NCI-H345 (cell line): ENCODE measurements at regions not wholly inside any gene's neighbourhood (a gene's known extent, or its start where the extent isn't known, plus 50 kb on each side); places are given as distances from the start of the nearest gene placed in this dataset.

ENCODE experiments used
- DNase-seq: peaks from one replicate; lab custom pipeline; 2025; lab: John Stamatoyannopoulos, UW

DNA sequence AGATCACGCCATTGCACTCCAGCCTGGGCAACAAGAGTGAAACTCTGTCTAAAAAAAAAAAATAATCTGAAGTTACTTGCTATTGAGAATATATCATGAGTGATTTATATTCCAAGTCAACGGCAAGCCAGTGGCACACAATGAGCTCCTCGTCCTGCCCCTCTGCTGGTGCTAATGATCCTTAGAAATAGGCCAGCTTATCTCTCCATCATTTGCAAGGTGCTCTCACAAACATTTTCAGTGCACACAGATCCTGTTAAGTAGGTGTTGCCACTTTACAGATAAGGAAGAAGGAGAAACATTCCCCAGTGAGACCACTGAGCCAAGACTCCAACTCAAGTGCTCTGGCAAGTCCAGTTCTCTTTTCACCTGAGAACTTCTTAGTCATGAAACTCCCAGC, 91.3 kb upstream of the GPR45 start:
- no peak for DNase-seq

DNA sequence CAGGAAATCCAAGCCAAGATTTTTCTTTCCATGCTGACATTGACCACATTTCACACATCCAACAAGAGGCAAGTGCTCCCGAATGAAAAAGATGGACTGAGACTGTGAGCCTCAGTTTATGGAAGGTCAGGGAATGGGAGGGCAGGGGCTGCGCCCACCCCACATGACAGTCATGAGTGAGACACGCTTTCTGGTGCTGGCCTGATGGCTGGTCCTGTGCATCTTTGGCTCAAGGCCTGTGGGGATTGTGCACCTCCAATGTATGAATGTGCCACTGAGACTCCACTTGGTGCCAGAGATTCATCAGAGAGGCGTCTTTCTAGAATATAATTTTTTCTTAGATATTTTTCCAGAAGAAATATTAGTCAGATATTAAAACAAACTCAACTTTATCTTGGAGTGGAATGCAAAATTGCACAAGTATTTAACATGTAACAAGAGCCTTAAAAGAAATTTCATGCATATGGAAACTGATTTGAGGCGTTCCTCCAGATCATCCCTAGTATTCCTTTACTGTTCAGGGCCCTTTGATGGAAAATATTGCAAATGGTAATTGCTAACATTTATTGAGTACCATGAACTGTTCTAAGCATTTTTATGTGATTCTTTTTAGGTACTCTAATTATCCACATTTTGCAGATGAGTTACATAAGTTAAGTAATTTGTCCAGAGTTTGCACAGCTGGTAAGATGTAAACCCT, 87.3 kb upstream of the GPR45 start:
- DNase-seq: no peak

DNA sequence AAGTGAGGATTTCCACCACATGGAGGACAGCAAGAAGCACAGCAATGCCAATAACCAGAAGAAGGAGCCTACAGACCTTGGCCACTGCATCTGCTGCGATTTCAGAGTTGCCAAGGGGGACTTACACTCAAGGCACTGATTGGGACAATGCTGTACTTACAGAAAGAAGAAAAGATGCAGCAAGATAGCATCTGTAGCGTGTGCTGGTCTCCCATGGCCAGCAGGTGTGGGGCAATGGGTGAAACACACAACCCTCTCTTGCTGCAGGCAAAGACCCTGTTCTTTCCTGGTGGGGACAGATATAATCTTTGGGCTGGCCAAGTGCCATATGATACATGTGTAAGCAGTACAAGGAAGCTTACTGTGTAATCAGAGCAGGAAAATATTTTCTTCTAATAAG, 85.4 kb upstream of the GPR45 start:
- DNase-seq: no peak

DNA sequence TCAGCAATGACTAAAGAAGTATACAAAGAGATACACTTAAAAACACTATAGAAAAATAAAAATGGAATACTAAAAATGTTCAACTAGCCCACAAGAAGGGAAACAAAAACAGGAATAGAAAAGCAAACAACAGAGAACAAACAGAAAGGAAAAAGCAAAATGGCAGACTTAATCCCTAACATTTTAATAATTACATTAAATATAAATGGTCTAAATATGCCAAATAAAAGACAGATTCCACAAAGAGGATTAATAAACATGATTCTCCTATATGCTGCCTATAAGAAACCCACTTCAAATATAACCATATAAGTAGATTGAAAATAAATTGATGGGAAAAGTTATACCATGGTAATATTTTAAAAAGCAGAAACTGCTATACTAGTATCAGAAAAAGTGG, 83.5 kb upstream of the GPR45 start:
- no peak for DNase-seq

DNA sequence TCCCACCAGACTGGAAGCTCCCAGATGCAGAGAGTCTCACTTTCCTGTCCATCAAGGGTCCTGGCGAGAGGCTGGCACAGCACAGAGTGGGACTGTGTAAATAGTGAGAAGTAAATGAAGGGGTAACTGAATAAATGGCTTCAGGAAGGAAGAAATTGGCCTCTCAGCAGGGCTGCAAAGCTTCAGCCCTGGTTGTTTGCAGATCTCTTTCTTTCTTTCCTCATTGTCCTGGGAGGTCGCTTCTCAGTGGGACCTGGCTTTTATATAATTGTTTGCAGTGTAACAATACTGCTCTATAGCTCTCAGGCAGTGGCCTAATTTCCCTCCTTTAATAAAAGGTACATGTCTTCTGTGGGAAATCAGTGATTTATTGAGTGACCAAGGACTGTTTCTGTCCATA, 74.9 kb upstream of the GPR45 start:
- DNase-seq: no peak

DNA sequence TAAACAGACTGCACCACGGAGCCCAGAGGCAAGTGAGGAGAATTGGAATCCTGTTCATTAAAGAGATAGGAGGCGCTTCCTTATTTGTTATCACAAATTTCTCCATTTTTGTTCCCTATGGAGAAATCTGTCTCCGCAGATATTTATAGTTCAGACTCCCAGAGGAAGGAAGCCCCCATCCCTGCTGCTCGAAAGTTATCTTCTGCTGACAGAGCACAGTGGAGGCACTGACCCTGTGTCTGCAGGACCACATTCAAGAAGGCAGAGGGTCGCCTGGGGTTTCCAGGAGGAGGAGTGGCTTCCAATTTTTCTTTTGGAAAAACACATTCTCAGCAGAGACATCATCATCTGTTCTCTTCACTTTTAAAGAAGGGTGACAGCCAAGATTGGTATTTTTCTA, 73.0 kb upstream of the GPR45 start:
- no peak for DNase-seq

DNA sequence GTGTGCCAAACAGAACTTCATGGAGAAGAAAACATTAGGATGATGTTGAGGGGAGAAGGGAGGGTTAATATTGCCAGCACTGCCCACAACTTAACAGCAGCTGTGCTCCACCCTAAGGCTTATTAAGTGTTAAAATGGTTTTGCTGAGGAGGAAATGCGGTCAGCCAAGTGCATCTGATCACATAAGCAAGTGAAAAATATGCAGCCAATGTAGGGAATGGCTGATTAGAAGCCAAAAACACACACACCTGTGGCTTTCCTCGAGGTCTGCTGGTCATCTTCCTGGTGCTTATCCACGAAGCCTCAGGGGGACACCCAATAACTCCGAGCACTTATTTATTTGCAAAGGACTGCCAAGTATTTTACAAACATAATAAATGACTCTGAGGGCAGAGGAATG, 66.3 kb upstream of the GPR45 start:
- no peak for DNase-seq

DNA sequence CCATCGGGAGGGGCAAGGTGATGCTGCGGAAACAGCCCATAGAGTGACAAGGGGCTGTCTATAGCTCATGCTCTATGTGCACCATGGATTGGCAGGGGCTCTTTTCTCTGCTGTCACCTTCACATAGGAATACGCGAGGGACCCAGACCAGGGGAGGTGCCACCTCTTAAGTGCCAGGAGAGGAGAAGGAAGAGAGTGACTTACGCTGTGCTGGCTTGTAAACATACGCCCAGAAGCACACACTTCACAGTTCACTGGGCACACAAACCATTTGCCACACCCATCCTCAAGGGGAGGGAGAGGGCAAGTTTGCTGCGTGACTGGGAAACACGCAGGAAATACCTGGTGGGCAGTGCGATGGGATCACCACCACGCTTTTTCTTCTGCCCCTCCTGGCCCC, 65.1 kb upstream of the GPR45 start:
- no peak for DNase-seq

DNA sequence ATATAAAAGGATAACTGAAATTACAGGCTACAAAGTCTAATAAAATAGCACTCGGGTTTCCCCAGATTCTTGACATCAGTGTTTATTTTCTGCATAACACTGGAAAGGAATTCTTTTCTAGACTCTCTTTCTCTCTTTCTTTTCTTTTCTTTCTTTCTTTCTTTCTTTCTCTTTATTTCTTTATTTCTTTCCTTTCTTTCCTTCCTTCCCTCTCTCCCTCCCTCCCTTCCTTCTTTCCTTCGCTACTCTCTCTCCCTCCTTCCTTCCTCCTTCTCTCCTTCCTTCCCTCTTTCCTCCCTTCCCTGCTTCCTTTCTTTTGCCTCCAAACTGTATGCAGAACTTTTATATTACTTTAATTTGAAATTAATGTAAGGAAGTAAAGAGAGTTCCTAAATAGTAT, 64.5 kb upstream of the GPR45 start:
- no peak for DNase-seq

DNA sequence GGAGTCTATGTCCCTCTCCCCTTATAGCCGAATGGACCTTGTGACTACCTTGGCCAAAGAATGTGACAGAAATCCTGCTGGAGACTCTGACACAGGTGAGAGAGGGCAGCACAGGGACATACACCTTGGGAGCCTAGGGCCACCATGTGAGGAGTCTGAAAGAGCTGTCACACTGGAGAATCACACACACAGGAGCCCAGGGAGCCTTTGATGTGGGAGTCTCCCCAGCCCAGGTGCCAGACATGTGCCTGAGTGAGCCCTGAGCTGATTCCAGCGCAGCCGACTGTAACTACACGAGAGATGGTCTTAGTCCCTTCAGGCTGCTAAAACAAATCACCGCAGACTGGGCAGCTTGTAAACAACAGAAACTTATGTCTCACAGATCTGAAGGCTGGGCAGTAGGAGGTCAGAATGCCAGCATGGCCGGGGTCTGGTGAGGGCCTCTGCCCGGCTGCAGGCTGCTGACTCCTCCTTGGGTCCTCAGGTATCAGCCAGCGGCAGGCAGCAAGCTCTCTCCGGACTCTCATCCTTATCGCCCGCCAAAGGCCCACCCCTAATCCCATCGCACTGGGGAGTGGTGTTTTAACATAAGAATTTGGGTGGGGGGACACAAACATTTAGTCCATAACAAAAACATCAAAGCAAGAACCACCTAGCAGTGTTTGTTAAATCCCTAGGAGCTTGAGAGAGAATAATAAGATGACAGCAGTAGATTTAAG, 63.8 kb upstream of the GPR45 start:
- no peak for DNase-seq

DNA sequence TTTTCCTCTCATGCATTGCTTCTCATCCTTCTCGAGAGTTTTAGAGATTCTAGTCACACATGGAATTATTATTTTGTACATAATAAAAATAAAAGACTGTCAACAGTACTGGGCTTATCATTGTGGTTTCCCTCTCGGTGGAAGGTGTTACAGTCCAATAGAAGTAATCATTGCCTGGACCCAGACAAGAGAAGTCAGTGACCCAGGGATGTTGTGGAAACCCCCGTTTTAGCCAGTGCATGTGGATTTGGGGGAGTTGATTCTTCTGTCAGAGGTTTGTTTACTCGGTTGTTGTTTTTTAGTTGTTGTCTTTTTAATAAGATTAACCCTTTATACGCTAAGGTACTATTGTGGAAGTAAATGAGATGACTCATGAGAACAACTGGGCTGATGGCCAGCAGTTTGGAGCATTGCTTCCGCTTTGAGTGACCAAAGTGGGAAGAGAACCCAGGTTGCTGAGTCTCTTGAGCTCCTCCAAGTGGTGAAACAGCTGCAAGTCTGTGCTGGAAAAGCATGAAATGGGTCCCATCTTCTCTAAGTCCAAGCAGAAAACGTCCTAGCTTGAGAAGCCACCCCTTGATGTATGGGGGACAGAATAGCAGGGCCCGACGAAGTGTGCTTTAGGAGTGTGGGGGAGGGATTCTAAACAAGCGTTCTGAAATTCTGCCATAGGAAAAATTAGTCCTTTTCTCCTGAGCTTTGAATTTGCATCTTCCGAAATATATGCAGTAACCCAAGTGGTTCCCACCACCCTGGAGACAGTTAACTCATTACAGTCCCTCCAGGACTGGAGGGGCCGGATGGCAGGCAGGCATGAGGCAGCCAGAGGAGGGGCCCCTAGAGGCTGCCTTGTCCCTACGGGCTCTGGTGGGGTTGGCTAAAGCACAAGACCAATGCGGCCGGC, 61.8 kb upstream of the GPR45 start:
- peak; percentile 31 for DNase-seq

DNA sequence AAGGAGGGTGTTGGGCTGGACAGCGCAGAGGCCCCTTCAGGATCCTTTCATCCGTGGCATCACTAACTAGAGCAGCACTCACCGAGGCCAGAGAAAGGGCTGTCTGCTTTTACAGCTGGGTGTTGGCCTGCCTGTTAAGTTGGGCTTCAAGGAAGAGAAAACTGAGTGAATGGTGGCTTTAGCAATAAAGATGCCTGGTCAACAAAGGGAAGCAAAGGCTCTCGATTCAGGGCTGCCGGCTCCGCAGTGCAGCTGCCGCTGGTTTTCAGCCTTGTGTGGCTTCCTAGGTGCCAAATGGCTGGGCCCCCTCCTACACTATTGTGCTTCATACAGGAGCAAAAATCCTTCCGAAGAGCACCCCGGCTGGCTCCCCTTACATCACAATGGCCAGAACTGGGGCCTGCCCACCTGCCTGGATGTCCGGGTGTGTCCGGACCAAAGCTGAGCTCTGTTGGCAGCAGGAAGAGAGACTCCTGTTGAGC, 61.0 kb upstream of the GPR45 start:
- DNase-seq: no peak

DNA sequence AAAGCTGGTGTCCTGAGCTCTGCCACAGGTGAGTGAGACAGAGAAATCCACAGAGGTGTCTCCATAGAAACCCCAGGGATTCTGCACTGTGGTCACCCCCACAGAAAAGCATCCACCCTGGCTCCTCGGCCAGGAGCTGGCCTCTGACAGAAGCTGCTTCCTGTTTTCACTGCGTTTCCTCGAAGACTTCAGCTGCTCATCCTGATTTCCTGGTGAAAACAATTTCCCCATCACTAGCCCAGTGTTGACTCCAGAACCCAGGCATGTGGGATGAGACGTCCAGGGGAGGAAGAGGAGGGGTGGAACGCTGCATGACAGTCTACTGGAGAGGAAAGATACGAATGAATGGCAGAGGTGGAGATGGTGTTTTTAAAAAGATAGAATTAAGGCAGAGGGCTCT, 60.3 kb upstream of the GPR45 start:
- no peak for DNase-seq

DNA sequence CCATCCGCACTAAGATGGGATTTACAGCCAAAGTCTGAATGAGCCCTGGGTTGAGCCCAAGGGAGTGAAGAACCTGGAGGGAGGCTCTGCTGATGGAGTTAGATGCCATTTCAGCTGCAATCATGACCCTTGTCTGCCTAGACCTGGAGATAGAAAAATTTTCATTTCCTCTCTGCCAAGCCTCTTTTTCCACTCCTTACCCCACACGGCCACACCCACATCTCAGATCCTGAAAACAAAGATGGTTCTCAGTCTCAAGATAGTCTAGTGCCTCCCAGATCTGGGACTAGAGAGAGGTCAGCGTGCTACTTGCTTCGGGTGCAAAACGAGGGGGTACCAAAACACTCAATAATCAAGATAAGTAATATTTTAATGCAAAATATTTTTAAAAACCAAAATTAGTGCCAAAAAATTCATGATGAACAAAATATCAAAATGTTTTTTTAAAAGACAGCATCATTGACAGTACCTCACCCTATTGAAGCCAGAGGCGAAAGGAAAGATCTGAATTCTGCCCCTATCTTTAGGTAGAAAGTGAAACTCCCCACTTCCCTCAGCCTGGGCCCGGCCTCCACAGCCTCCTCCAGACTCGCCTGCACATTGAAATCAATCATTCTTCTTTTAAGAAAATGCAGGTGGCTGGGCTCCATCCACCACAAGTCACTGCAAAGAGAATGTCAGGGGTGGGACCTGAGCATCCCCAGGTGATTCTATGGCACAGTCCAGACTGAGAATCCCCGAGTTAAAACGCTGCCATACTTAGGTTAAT, 57.8 kb upstream of the GPR45 start:
- no peak for DNase-seq

DNA sequence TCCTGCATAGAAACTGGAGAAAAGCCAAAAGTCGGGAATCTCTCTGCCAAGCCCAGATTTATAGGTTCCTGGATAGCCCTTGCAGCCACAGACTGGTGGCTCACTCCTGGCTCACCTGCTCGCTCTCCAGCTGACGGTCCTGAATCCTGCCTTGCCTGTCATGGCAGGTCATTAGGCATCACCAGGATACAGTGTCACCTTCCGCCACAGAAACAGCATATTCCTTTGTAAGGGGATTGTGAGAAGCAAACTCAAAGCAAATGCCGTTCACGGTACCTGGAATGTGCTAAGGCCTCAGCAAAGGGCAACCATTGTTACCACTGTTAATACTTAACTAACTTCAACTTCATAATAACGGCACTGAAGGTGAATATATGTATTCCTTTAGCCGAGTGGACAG, 57.1 kb upstream of the GPR45 start:
- no peak for DNase-seq

DNA sequence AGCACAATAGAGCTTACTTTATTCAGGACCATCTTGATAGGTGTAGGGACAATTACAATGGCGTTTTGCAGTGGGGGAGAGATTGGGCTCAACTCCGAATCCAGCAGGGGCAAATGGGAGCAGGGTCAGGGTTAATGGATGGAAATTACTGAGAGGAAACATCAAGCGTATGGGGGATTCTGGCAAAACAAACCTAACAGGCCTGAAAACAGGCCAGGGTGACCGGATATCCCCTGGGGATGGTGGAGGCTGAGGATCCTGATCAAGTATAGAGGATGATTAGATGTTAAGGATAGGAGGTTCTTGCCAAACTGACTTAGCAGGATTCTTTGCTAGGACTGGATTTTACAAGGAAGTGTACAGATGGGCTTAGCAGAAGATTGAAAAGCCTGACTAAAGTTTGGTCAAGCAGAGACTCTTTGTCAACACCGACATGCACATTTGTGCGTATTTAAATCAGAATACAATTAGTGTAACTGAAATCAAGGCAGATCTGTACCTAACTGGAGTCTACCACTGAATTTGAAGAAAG, 54.5 kb upstream of the GPR45 start:
- no peak for DNase-seq

DNA sequence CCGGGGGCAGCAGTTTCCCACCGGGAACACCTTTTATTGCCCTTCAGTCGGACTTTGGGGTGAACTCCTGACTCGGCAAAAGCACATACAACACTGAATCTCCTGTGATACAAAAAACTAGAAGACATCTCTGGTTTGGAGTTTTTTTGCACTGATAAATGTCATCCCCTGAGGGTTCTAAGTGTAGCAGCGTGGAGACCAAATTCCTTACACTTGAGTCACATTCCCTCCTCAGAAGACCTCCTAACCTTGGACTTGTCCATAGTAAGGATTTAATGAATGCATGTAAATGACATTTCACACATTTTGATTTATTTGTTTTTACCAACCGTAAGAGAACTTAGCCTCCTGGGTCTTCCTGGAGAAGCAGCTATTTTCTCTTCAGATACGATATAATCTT, 54.0 kb upstream of the GPR45 start:
- DNase-seq: no peak

DNA sequence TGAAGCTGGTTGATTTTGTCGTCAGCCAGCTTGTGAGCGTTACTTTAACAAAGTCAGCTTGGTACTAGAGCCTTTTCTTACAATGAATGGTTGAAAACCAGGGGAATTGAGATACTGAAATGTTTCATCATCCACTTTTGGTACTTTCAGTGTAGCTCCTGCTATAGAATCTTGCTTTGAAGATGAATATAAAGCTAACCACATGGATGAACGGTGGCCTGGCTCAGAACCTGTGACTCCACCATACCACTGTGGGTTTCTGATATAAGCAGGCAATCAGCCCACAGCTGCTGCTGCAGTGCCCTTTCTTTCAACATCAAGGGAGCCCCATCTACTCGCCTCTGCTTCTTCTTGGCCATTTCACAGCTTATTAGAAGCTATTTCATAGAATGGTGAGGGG, 53.2 kb upstream of the GPR45 start:
- DNase-seq: no peak
